Osteoblast (primary cell): ENCODE measurements at regions not wholly inside any gene's neighbourhood (a gene's known extent, or its start where the extent isn't known, plus 50 kb on each side); places are given as distances from the start of the nearest gene placed in this dataset.

Source experiments
- DNase-seq: peaks from one replicate; pipeline ENCODE4 v3.0.0; 2011; ENCODE audit warnings: low spot score, mixed read lengths; ENCODE audit not compliant: insufficient read length; ENCODE audit errors: missing footprints
- H2AFZ ChIP-seq: 2 replicates; pipeline ENCODE4 v1.6.0; 2011; ENCODE audit warnings: mild to moderate bottlenecking, low read length
- H3K27ac ChIP-seq: 2 replicates; pipeline ENCODE4 v1.5.1; 2011; ENCODE audit warnings: mild to moderate bottlenecking, low read depth, low read length, moderate library complexity
- H3K27me3 ChIP-seq: 2 replicates; pipeline ENCODE4 v1.6.0; 2012; ENCODE audit warnings: mild to moderate bottlenecking, control low read depth, inconsistent platforms, low read length, moderate library complexity; ENCODE audit not compliant: insufficient read depth
- H3K36me3 ChIP-seq: 2 replicates; pipeline ENCODE4 v1.5.1; 2011; ENCODE audit warnings: mild to moderate bottlenecking, low read length, control low read depth, moderate library complexity; ENCODE audit not compliant: insufficient read depth
- H3K4me1 ChIP-seq: 2 replicates; pipeline ENCODE4 v1.5.1; 2011; ENCODE audit warnings: mild to moderate bottlenecking, low read length, control low read depth, moderate library complexity; ENCODE audit not compliant: insufficient read depth
- H3K4me2 ChIP-seq: 2 replicates; pipeline ENCODE4 v1.6.0; 2011; ENCODE audit warnings: mild to moderate bottlenecking, low read length; ENCODE audit not compliant: insufficient read depth
- H3K4me3 ChIP-seq: fragments of 200-600 bp; sonication (generic); 3 replicates; pipeline ENCODE4 v1.5.1; 2012; ENCODE audit warnings: mild to moderate bottlenecking, low read length, inconsistent platforms; ENCODE audit not compliant: insufficient read depth
- H3K79me2 ChIP-seq: 2 replicates; pipeline ENCODE4 v1.6.0; 2012; ENCODE audit warnings: mild to moderate bottlenecking, low read length, control low read depth, inconsistent platforms; ENCODE audit not compliant: insufficient read depth
- H3K9me3 ChIP-seq: 2 replicates; pipeline ENCODE4 v1.5.1; 2011; ENCODE audit warnings: low read depth, low read length, control low read depth
- H4K20me1 ChIP-seq: 2 replicates; pipeline ENCODE4 v1.6.0; 2012; ENCODE audit warnings: mild to moderate bottlenecking, low read length, control low read depth; ENCODE audit not compliant: insufficient read depth
- CTCF ChIP-seq: IDR thresholded peaks from 2 replicates; pipeline ENCODE4 v1.5.1; 2011; ENCODE audit warnings: mild to moderate bottlenecking, low read depth, low read length, moderate library complexity; ENCODE audit errors: extremely low read depth

DNA sequence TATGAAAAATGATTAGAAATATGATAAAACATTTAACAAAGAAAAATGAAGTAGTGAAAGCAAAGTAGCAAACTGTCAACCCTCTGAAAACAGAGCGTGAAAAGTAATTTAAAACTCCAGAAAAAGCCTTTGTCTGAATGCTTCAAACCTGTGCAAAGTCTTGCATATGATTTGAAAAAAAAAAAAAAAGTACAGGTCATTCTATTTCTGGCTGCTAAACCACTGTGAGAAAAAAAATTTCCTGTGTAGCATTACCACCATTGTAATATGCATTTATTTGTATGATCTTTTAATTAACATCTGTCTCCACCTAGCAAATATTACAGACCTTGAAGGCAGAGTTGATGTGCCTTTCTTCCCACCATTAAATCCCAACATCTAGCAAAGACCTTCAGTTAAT, 82.1 kb upstream of the CCDC68 start:
- DNase-seq, result no peak
- peaks cover 22% of the 10 kb centered on the region for H3K27me3 ChIP-seq
- H4K20me1 ChIP-seq, result no peaks in the 10 kb centered on the region
- no peak overlapping the region for H3K27ac ChIP-seq
- no peak for TF ChIP-seq CTCF
- no peak overlapping the region for H3K4me3 ChIP-seq
- no peaks in the 10 kb centered on the region for H3K36me3 ChIP-seq
- H3K79me2 ChIP-seq, result no peaks in the 10 kb centered on the region
- no peaks in the 10 kb centered on the region for H3K9me3 ChIP-seq
- H3K4me2 ChIP-seq, result no peak overlapping the region
- H2AFZ ChIP-seq, result no peak overlapping the region
- no peaks in the 10 kb centered on the region for H3K4me1 ChIP-seq

DNA sequence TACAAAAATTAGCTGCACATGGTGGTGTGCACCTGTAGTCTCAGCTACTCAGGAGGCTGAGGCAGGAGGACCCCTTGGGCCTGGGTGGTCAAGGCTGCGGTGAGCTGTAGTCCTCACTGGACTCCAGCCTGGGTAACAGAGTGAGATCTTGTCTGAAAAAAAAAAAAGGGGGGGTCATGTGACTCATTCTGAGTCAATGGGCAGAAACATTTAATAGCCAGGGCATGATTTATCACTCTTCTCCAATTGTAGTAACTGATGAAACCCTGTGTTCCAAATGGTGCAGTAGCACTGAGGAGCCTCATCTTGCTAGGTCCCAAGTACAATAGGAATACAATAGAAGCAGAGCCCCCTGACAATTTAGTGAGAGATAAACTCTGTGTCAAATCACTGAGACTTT, 78.9 kb upstream of the CCDC68 start:
- Histone ChIP-seq H3K27me3 (peaks cover 24% of the 10 kb centered on the region), H3K79me2 (no peaks in the 10 kb centered on the region), H3K4me1 (peaks cover 7% of the 10 kb centered on the region), H3K36me3 (no peaks in the 10 kb centered on the region), H3K4me3 (no peak overlapping the region), H3K9me3 (no peaks in the 10 kb centered on the region), H4K20me1 (no peaks in the 10 kb centered on the region), H3K27ac (no peak overlapping the region), H2AFZ (no peak overlapping the region), H3K4me2 (no peak overlapping the region)
- TF ChIP-seq CTCF, result no peak
- no peak for DNase-seq

GRCh38 chr18:55034742-55035141, 75.5 kb upstream of the CCDC68 start:
- Histone ChIP-seq H3K4me2 (no peak overlapping the region), H3K79me2 (no peaks in the 10 kb centered on the region), H3K9me3 (no peaks in the 10 kb centered on the region), H2AFZ (no peak overlapping the region), H3K4me1 (peaks cover 7% of the 10 kb centered on the region), H3K4me3 (no peak overlapping the region), H3K27ac (no peak overlapping the region), H4K20me1 (no peaks in the 10 kb centered on the region), H3K36me3 (no peaks in the 10 kb centered on the region), H3K27me3 (peaks cover 22% of the 10 kb centered on the region)
- no peak for TF ChIP-seq CTCF
- no peak for DNase-seq

- H3K9me3 ChIP-seq, result no peaks in the 10 kb centered on the region
- no peaks in the 10 kb centered on the region for H3K79me2 ChIP-seq
- no peak for TF ChIP-seq CTCF
- H3K4me3 ChIP-seq, result no peak overlapping the region
- no peaks in the 10 kb centered on the region for H3K36me3 ChIP-seq
- H3K27ac ChIP-seq, result no peak overlapping the region
- H2AFZ ChIP-seq, result no peak overlapping the region
- no peaks in the 10 kb centered on the region for H4K20me1 ChIP-seq
- H3K4me1 ChIP-seq, result peaks cover 7% of the 10 kb centered on the region
- peaks cover 27% of the 10 kb centered on the region for H3K27me3 ChIP-seq
- no peak overlapping the region for H3K4me2 ChIP-seq
- DNase-seq, result no peak
These were observed 72.7 kb upstream of the CCDC68 start for GRCh38 chr18:55031979-55032378.
